ENCODE measurements at regions not wholly inside any gene's neighbourhood (a gene's known extent, or its start where the extent isn't known, plus 50 kb on each side); places are given as distances from the start of the nearest gene placed in this dataset.
A peak's percentile ranks its signal among the peaks of the same experiment; 100 is the strongest.

DNA sequence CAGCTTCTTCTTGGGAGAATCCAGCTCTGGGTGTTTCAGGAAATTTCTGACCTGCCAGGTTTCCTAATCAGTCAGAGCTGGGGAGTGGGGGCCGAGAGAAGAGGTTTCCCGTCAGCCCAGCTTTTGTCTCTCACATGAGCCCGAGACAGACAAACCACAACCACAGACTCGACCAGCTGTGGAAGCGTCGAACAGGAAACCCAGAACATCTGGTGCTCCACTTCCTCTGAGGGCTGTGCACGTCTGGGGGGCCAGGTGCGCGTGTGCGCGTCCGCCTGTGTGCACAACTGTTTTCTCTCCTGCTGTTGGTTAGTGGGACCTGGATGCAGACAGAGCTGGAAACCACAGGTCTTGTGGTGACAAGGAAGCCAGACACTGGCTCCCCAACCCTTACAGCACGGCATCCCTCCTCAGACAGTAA lies 113.0 kb upstream of the SLC25A33 start:
- TF ChIP-seq, protein P1, sequence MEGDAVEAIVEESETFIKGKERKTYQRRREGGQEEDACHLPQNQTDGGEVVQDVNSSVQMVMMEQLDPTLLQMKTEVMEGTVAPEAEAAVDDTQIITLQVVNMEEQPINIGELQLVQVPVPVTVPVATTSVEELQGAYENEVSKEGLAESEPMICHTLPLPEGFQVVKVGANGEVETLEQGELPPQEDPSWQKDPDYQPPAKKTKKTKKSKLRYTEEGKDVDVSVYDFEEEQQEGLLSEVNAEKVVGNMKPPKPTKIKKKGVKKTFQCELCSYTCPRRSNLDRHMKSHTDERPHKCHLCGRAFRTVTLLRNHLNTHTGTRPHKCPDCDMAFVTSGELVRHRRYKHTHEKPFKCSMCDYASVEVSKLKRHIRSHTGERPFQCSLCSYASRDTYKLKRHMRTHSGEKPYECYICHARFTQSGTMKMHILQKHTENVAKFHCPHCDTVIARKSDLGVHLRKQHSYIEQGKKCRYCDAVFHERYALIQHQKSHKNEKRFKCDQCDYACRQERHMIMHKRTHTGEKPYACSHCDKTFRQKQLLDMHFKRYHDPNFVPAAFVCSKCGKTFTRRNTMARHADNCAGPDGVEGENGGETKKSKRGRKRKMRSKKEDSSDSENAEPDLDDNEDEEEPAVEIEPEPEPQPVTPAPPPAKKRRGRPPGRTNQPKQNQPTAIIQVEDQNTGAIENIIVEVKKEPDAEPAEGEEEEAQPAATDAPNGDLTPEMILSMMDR (conservative IDR thresholded peaks at IDR 0.05) = no peak
- TF ChIP-seq ZFX (IDR thresholded peaks at IDR 0.05) = no peak
- H3K27ac ChIP-seq = no peak overlapping the region

- TF ChIP-seq ZFX (IDR thresholded peaks at IDR 0.05) = no peak
- TF ChIP-seq, protein P1 (conservative IDR thresholded peaks at IDR 0.05) = no peak
Measured at GRCh38 chr1:9427388-9427787, 111.9 kb upstream of the SLC25A33 start.

GRCh38 chr1:9428601-9429341 lies 110.5 kb upstream of the SLC25A33 start:
- TF ChIP-seq ZFX (IDR thresholded peaks at IDR 0.05) = no peak
- TF ChIP-seq, protein P1 (conservative IDR thresholded peaks at IDR 0.05) = no peak
- H3K27ac ChIP-seq = peak overlapping the region; percentile 56

More at GRCh38 chr1:9427388-9427787, 111.9 kb upstream of the SLC25A33 start:
- H3K27ac ChIP-seq = no peak overlapping the region

GRCh38 chr1:9429342-9429711 lies 109.9 kb upstream of the SLC25A33 start:
- TF ChIP-seq, protein P1 (conservative IDR thresholded peaks at IDR 0.05) = no peak
- TF ChIP-seq ZFX (IDR thresholded peaks at IDR 0.05) = no peak
- peak overlapping the region; percentile 56 for H3K27ac ChIP-seq

DNA sequence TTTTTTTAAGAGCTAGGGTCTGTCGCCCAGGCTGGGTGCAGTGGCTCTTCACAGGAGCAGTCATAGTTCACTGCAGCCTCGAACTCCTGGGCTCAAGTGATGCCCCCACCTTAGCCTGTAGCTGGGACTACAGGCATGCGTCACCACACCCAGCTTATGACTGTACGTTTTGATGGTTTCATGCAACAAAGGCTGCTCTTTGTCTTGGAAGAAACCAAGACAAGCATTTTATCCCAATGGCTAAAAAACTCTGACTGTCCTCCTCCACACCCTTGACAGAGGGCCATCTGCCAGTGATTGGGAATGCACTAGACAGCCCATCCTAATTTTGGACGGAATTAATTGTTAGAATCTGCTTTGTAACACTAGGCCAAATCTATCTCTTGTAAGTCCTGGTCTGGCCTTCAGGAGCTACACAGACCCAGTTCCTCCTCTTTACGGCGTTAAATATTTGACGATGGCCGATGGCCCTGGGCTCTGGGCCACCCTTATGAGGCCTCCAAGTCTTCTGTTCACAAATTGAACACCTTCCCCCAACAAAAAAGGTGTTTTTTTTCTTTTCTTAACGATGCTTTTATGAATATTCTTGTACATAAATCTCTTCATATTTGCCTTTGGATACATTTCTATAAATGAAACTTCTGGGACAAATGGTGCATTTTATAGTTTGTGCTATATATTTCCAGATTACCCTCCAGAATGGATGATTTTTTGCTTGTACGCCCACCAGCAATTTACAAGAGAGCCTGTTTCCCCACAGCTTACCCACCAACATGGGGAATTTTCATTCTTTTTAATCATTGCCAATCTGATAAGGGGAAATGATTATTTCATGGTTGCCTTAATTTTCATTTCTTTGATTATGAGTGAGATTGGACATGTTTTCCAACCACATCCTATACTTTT lies 104.8 kb upstream of the SLC25A33 start:
- H3K27ac ChIP-seq = peak overlapping the region; percentile 96
- TF ChIP-seq ZFX (IDR thresholded peaks at IDR 0.05) = peak; percentile 38; the same call in 1 of the 2 replicates
- TF ChIP-seq, protein P1 (conservative IDR thresholded peaks at IDR 0.05) = no peak

- TF ChIP-seq, protein P1 (conservative IDR thresholded peaks at IDR 0.05) = no peak
- 0 out of 2 replicates have a peak, but pooled peaks have one; percentile 5 for TF ChIP-seq ZFX (IDR thresholded peaks at IDR 0.05)
- peak overlapping the region; percentile 96 for H3K27ac ChIP-seq
Measured at GRCh38 chr1:9435153-9435636, 104.1 kb upstream of the SLC25A33 start.

All from C4-2B (cell line).